MCF 10A (cell line): ENCODE measurements at regions not wholly inside any gene's neighbourhood (a gene's known extent, or its start where the extent isn't known, plus 50 kb on each side); places are given as distances from the start of the nearest gene placed in this dataset.

ENCODE experiments used
- BruUV-seq: library from RNA; stranded (reverse); fragments of 400-500 nt; replicated peaks from 2 replicates; lab custom pipeline; 2021; lab: Mats Ljungman, UMichigan
- CTCF ChIA-PET: fragments of 300-600 bp; sonication (Branson Sonifier 250); formaldehyde crosslinking; extraction: SDS; loops from one replicate; lab custom pipeline; 2021; ENCODE audit warnings: antibody characterized with exemption, inconsistent platforms; lab: Yijun Ruan, JAX
- POLR2A ChIA-PET: fragments of 300-600, 350-650 bp; sonication (Branson Sonifier 250); formaldehyde crosslinking; extraction: SDS; loops from one replicate; lab custom pipeline; 2020; ENCODE audit warnings: antibody characterized with exemption, inconsistent platforms; lab: Yijun Ruan, JAX
- DNase-seq: peaks from one replicate; pipeline ENCODE4 v3.0.0-alpha.2; 2018; ENCODE audit not compliant: unreplicated experiment
- H3K27ac Mint-ChIP-seq: one replicate; pipeline ENCODE4 v1.8.0; 2022; ENCODE audit warnings: mild to moderate bottlenecking, low read depth, mixed read lengths; ENCODE audit not compliant: unreplicated experiment
- H3K27me3 Mint-ChIP-seq: one replicate; pipeline ENCODE4 v1.8.0; 2022; ENCODE audit warnings: mixed read lengths; ENCODE audit not compliant: insufficient read depth, unreplicated experiment
- H3K36me3 Mint-ChIP-seq: one replicate; pipeline ENCODE4 v1.8.0; 2022; ENCODE audit warnings: mild to moderate bottlenecking, moderate library complexity, mixed read lengths; ENCODE audit not compliant: insufficient read depth, unreplicated experiment
- H3K4me1 Mint-ChIP-seq: one replicate; pipeline ENCODE4 v1.8.0; 2022; ENCODE audit warnings: mixed read lengths; ENCODE audit not compliant: insufficient read depth, unreplicated experiment
- H3K4me3 Mint-ChIP-seq: one replicate; pipeline ENCODE4 v1.8.0; 2022; ENCODE audit warnings: mild to moderate bottlenecking, moderate library complexity, mixed read lengths; ENCODE audit not compliant: unreplicated experiment
- H3K9me3 Mint-ChIP-seq: one replicate; pipeline ENCODE4 v1.8.0; 2022; ENCODE audit warnings: mixed read lengths; ENCODE audit not compliant: unreplicated experiment
- intact Hi-C: fragments of 100-400 bp; cut with micrococcal nuclease; formaldehyde crosslinking; loops from 2 replicates; pipeline ENCODE4 v1.14.1; 2022
- TF ChIP-seq, protein P1 (sequence below): fragments of 200-600 bp; IDR thresholded peaks from one replicate; pipeline ENCODE4 v1.8.0; 2022; ENCODE audit warnings: antibody characterized with exemption, mild to moderate bottlenecking; ENCODE audit not compliant: unreplicated experiment

DNA sequence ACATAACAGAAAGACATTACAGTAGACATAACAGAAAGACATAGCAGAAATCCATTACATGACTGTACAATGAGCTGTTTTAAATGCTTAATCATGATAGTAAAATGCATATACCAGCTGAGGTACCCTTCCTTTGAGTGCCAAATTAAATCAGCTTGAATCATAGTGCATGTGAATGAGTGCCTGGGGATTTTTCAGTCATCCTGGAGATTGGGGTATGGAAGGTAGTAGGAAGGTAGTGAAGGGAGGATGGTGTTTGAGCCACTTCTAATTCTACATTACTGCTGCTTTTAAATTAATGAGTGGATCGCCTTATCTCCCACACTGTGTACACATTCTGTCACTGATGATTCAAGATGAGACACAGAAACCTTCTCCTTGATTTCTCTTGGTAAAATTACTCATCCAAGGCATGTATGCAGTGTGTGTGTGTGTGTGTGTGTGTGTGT is 534.2 kb downstream of the LRFN5 start:
- DNase-seq: peak; percentile 19
- TF ChIP-seq, protein P1, sequence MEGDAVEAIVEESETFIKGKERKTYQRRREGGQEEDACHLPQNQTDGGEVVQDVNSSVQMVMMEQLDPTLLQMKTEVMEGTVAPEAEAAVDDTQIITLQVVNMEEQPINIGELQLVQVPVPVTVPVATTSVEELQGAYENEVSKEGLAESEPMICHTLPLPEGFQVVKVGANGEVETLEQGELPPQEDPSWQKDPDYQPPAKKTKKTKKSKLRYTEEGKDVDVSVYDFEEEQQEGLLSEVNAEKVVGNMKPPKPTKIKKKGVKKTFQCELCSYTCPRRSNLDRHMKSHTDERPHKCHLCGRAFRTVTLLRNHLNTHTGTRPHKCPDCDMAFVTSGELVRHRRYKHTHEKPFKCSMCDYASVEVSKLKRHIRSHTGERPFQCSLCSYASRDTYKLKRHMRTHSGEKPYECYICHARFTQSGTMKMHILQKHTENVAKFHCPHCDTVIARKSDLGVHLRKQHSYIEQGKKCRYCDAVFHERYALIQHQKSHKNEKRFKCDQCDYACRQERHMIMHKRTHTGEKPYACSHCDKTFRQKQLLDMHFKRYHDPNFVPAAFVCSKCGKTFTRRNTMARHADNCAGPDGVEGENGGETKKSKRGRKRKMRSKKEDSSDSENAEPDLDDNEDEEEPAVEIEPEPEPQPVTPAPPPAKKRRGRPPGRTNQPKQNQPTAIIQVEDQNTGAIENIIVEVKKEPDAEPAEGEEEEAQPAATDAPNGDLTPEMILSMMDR: no peak
- ChIA-PET CTCF (no interaction called here), POLR2A (no interaction called here)
- Mint-ChIP-seq H3K4me3 (no peak overlapping the region), H3K27me3 (no peaks in the 10 kb centered on the region), H3K36me3 (no peaks in the 10 kb centered on the region), H3K9me3 (no peaks in the 10 kb centered on the region), H3K4me1 (peaks cover 28% of the 10 kb centered on the region), H3K27ac (no peak overlapping the region)
- BruUV-seq: no TSS peak
- intact Hi-C loops: no loop called here

GRCh38 chr14:42140001-42140400 is 533.3 kb downstream of the LRFN5 start:
- TF ChIP-seq, protein P1: no peak
- DNase-seq: no peak
- H3K4me1 Mint-ChIP-seq: peaks cover 28% of the 10 kb centered on the region
- ChIA-PET POLR2A (no interaction called here), CTCF (no interaction called here)
- no peaks in the 10 kb centered on the region for H3K36me3 Mint-ChIP-seq
- no peak overlapping the region for H3K4me3 Mint-ChIP-seq
- no TSS peak for BruUV-seq
- H3K27me3 Mint-ChIP-seq: no peaks in the 10 kb centered on the region
- intact Hi-C loops: no loop called here
- no peaks in the 10 kb centered on the region for H3K9me3 Mint-ChIP-seq
- H3K27ac Mint-ChIP-seq: no peak overlapping the region

DNA sequence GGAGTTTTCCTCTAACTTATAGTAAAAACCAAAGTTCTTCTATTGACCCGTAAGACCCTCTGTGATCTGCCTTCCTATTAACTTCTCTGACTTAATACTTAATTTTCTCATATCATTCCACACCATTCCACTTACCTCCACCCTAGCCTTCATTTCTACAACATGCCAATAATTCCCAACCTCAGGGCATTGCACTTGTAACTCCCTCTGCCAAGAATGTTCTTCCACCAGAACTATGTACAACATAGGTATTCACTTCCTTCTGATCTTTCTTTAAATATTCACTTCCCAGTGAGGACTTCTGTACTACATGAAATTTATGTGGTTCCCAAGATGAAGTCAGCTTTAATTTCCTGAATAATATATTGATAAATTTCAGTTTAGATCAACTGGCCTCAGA is 531.7 kb downstream of the LRFN5 start:
- TF ChIP-seq, protein P1: no peak
- Mint-ChIP-seq H3K9me3 (no peaks in the 10 kb centered on the region), H3K36me3 (no peaks in the 10 kb centered on the region), H3K4me3 (no peak overlapping the region), H3K27me3 (no peaks in the 10 kb centered on the region), H3K4me1 (peaks cover 28% of the 10 kb centered on the region), H3K27ac (no peak overlapping the region)
- BruUV-seq: no TSS peak
- CTCF ChIA-PET: interaction anchor here (0.6 kb wide), 1 partner anchor 1549 kb away, joined by 3 read pairs; no protein-coding TSS in a partner anchor
- intact Hi-C loops: no loop called here
- POLR2A ChIA-PET: interaction anchor here (0.7 kb wide), 1 partner anchor 165 kb away, joined by 3 read pairs; no protein-coding TSS in a partner anchor
- no peak for DNase-seq

DNA sequence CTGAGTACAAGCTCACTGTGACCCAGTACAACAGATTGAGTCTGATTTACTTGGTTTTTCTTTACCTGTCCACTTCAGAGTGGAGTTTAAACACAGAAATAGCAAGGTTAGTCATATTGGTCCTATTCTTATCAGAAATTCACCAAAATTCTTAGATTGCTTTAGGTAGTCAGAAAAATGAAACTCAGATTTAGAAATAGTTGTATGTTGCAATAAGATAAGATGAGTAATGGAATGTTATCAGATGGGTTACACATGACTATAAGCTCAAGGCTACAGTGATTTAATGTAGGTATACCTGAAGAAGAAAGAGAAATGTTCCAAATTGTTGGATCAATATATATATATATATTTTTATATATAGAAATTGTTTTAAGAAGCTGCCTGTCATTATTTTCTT is 524.1 kb downstream of the LRFN5 start:
- no peaks in the 10 kb centered on the region for H3K36me3 Mint-ChIP-seq

More for the DNA sequence above, 524.1 kb downstream of the LRFN5 start:
- Mint-ChIP-seq H3K4me1 (peaks cover 8% of the 10 kb centered on the region), H3K4me3 (no peak overlapping the region), H3K27ac (peak overlapping the region; percentile 47), H3K27me3 (no peaks in the 10 kb centered on the region), H3K9me3 (no peaks in the 10 kb centered on the region)
- CTCF ChIA-PET: interaction anchor here (0.7 kb wide), 1 partner anchor 763 kb away, joined by 4 read pairs; no protein-coding TSS in a partner anchor
- TF ChIP-seq, protein P1: no peak
- intact Hi-C loops: no loop called here
- peak; percentile 24 for DNase-seq
- BruUV-seq: no TSS peak
- POLR2A ChIA-PET: no interaction called here
